Transverse colon (tissue), 3 donors: ENCODE measurements at regions not wholly inside any gene's neighbourhood (a gene's known extent, or its start where the extent isn't known, plus 50 kb on each side); places are given as distances from the start of the nearest gene placed in this dataset.

ENCODE experiments used
- POLR2A ChIP-seq: fragments of 450-650 bp; IDR thresholded peaks from one replicate; pipeline ENCODE4 v1.6.1; 2016; ENCODE audit warnings: antibody characterized with exemption, mild to moderate bottlenecking, moderate library complexity
- TF ChIP-seq, protein P1 (sequence below), 5 experiments: fragments of 200-600 bp in 3 of 5; fragments of 450-650 bp in 2 of 5; sonication (generic) in 3 of 5; IDR thresholded peaks; 1 replicate in 2 of 5; 2 replicates in 3 of 5; pipeline ENCODE4 v1.5.1; 2016 to 2017; ENCODE audit warnings: antibody characterized with exemption in 5 of 5, inconsistent platforms in 3 of 5, mild to moderate bottlenecking in 2 of 5, moderate library complexity in 1 of 5

- no peak for TF ChIP-seq POLR2A
- TF ChIP-seq, protein P1, sequence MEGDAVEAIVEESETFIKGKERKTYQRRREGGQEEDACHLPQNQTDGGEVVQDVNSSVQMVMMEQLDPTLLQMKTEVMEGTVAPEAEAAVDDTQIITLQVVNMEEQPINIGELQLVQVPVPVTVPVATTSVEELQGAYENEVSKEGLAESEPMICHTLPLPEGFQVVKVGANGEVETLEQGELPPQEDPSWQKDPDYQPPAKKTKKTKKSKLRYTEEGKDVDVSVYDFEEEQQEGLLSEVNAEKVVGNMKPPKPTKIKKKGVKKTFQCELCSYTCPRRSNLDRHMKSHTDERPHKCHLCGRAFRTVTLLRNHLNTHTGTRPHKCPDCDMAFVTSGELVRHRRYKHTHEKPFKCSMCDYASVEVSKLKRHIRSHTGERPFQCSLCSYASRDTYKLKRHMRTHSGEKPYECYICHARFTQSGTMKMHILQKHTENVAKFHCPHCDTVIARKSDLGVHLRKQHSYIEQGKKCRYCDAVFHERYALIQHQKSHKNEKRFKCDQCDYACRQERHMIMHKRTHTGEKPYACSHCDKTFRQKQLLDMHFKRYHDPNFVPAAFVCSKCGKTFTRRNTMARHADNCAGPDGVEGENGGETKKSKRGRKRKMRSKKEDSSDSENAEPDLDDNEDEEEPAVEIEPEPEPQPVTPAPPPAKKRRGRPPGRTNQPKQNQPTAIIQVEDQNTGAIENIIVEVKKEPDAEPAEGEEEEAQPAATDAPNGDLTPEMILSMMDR (IDR thresholded peaks at IDR 0.05) = no peak
Observed at GRCh38 chr4:134345244-134345643, 143.7 kb upstream of the PABPC4L start.
